Thyroid gland (tissue), 4 donors: ENCODE measurements at regions not wholly inside any gene's neighbourhood (a gene's known extent, or its start where the extent isn't known, plus 50 kb on each side); places are given as distances from the start of the nearest gene placed in this dataset.

Experiments used
- POLR2A ChIP-seq, 2 donors: fragments of 450-650 bp; IDR thresholded peaks; one replicate each; pipeline ENCODE4 v1.6.1; 2017; ENCODE audit warnings: antibody characterized with exemption in 2 of 2, mild to moderate bottlenecking in 2 of 2, moderate library complexity in 1 of 2
- TF ChIP-seq, protein P1 (sequence below), 6 experiments: fragments of 200-600 bp in 3 of 6; fragments of 450-650 bp in 3 of 6; sonication (generic) in 3 of 6; IDR thresholded peaks; one replicate each; pipeline ENCODE4 v1.5.1; 2016 to 2019; ENCODE audit warnings: antibody characterized with exemption in 6 of 6, mild to moderate bottlenecking in 2 of 6, inconsistent platforms in 1 of 6, moderate library complexity in 1 of 6

DNA sequence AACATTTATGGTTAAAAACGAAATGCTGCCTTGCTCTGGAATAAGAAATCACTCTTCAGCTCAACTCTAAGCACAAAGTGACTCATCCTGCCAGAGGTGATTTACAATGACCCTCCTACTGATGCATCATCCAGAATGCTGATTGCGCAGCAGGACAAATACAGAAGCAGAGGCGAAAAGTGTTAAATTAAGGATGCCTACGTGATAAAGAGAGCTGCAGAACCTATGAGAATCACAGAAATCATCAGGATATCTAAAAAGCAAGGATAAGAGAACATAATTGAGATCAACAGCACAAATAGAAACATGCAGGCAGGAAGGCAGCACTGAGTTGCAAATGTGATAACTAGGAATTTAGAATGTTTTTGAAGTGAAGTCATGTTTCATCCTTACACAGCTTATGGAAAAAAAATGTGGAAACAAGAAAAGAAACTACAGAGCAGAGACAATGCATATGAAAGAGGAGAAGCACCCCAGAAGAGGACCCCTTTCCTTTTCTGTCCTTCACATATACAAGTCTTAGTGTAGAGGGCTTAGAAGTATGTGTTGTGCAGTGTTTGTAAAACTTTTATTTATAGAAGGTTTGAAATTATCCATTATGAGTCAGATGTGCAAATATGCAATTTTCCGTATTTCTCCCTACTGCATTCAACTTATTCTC, 188.4 kb downstream of the SLC7A11 start:
- TF ChIP-seq, protein P1, sequence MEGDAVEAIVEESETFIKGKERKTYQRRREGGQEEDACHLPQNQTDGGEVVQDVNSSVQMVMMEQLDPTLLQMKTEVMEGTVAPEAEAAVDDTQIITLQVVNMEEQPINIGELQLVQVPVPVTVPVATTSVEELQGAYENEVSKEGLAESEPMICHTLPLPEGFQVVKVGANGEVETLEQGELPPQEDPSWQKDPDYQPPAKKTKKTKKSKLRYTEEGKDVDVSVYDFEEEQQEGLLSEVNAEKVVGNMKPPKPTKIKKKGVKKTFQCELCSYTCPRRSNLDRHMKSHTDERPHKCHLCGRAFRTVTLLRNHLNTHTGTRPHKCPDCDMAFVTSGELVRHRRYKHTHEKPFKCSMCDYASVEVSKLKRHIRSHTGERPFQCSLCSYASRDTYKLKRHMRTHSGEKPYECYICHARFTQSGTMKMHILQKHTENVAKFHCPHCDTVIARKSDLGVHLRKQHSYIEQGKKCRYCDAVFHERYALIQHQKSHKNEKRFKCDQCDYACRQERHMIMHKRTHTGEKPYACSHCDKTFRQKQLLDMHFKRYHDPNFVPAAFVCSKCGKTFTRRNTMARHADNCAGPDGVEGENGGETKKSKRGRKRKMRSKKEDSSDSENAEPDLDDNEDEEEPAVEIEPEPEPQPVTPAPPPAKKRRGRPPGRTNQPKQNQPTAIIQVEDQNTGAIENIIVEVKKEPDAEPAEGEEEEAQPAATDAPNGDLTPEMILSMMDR (IDR thresholded peaks at IDR 0.05): no peak
- TF ChIP-seq POLR2A (IDR thresholded peaks at IDR 0.05): no peak
